Suprapubic skin (tissue), 3 donors: ENCODE measurements at regions not wholly inside any gene's neighbourhood (a gene's known extent, or its start where the extent isn't known, plus 50 kb on each side); places are given as distances from the start of the nearest gene placed in this dataset.

Experiments
- POLR2A ChIP-seq, 2 donors: fragments of 450-650 bp; IDR thresholded peaks; one replicate each; pipeline ENCODE4 v1.6.1; 2017; ENCODE audit warnings: antibody characterized with exemption in 2 of 2, mild to moderate bottlenecking in 2 of 2, moderate library complexity in 2 of 2
- TF ChIP-seq, protein P1 (sequence below), 2 donors: fragments of 200-600 bp in 1 of 2; fragments of 450-650 bp in 1 of 2; sonication (generic) in 1 of 2; IDR thresholded peaks; one replicate each; pipeline ENCODE4 v1.5.1; 2016 to 2019; ENCODE audit warnings: antibody characterized with exemption in 2 of 2, mild to moderate bottlenecking in 1 of 2, moderate library complexity in 1 of 2

GRCh38 chr6:15090145-15090579 lies 155.7 kb upstream of the JARID2 start:
- TF ChIP-seq POLR2A (IDR thresholded peaks at IDR 0.05), result no peak
- TF ChIP-seq, protein P1, sequence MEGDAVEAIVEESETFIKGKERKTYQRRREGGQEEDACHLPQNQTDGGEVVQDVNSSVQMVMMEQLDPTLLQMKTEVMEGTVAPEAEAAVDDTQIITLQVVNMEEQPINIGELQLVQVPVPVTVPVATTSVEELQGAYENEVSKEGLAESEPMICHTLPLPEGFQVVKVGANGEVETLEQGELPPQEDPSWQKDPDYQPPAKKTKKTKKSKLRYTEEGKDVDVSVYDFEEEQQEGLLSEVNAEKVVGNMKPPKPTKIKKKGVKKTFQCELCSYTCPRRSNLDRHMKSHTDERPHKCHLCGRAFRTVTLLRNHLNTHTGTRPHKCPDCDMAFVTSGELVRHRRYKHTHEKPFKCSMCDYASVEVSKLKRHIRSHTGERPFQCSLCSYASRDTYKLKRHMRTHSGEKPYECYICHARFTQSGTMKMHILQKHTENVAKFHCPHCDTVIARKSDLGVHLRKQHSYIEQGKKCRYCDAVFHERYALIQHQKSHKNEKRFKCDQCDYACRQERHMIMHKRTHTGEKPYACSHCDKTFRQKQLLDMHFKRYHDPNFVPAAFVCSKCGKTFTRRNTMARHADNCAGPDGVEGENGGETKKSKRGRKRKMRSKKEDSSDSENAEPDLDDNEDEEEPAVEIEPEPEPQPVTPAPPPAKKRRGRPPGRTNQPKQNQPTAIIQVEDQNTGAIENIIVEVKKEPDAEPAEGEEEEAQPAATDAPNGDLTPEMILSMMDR (IDR thresholded peaks at IDR 0.05), result no peak
